Right atrium auricular region (tissue), 2 donors: ENCODE measurements at regions not wholly inside any gene's neighbourhood (a gene's known extent, or its start where the extent isn't known, plus 50 kb on each side); places are given as distances from the start of the nearest gene placed in this dataset.

Experiments
- DNase-seq: peaks from one replicate; pipeline ENCODE4 v3.0.0-alpha.2; 2019; ENCODE audit warnings: low spot score
- H3K27ac ChIP-seq, 2 donors: fragments of 200-600 bp; sonication (generic); 1 replicate in 1 of 2; 2 replicates in 1 of 2; pipeline ENCODE4 v1.5.1; 2016 to 2019
- H3K27me3 ChIP-seq, 2 donors: fragments of 200-600 bp; sonication (generic); one replicate each; pipeline versions ENCODE4 v1.5.1 to v1.6.0; 2017 to 2019
- H3K36me3 ChIP-seq: fragments of 200-600 bp; sonication (generic); one replicate; pipeline ENCODE4 v1.5.1; 2016
- H3K4me1 ChIP-seq, 2 donors: fragments of 200-600 bp; sonication (generic); one replicate each; pipeline versions ENCODE4 v1.5.1 to v1.6.0; 2017 to 2019
- H3K4me3 ChIP-seq, 2 donors: fragments of 200-600 bp; sonication (generic); 1 replicate in 1 of 2; 2 replicates in 1 of 2; pipeline ENCODE4 v1.5.1; 2017 to 2019; ENCODE audit warnings: mild to moderate bottlenecking in 1 of 2, moderate library complexity in 1 of 2
- H3K9me3 ChIP-seq, 2 donors: fragments of 200-600 bp; sonication (generic); one replicate each; pipeline ENCODE4 v1.5.1; 2019
- CTCF ChIP-seq, 2 donors: fragments of 200-600 bp; sonication (generic); IDR thresholded peaks; one replicate each; pipeline ENCODE4 v1.5.1; 2019; ENCODE audit warnings: antibody characterized with exemption in 2 of 2

- H3K27ac ChIP-seq, result no peak overlapping the region
- no peak overlapping the region for H3K4me3 ChIP-seq
- H3K9me3 ChIP-seq, result no peaks in the 10 kb centered on the region
- DNase-seq, result no peak
- H3K36me3 ChIP-seq, result no peaks in the 10 kb centered on the region
- H3K27me3 ChIP-seq, result no peaks in the 10 kb centered on the region
- TF ChIP-seq CTCF (IDR thresholded peaks at IDR 0.05), result no peak
- no peaks in the 10 kb centered on the region for H3K4me1 ChIP-seq
Observed at GRCh38 chr4:159906051-159906450, 803.2 kb downstream of the RAPGEF2 start.

GRCh38 chr4:159906517-159906916 is 803.6 kb downstream of the RAPGEF2 start:
- H3K4me1 ChIP-seq, result no peaks in the 10 kb centered on the region
- H3K27me3 ChIP-seq, result no peaks in the 10 kb centered on the region
- no peak for TF ChIP-seq CTCF (IDR thresholded peaks at IDR 0.05)
- H3K27ac ChIP-seq, result no peak overlapping the region
- H3K9me3 ChIP-seq, result no peaks in the 10 kb centered on the region
- H3K36me3 ChIP-seq, result no peaks in the 10 kb centered on the region
- no peak for DNase-seq
- H3K4me3 ChIP-seq, result no peak overlapping the region

GRCh38 chr4:159910721-159911120 is 807.8 kb downstream of the RAPGEF2 start:
- Histone ChIP-seq H3K36me3 (no peaks in the 10 kb centered on the region), H3K4me3 (no peak overlapping the region), H3K9me3 (no peaks in the 10 kb centered on the region), H3K27ac (no peak overlapping the region), H3K4me1 (no peaks in the 10 kb centered on the region), H3K27me3 (no peaks in the 10 kb centered on the region)
- DNase-seq, result no peak
- no peak for TF ChIP-seq CTCF (IDR thresholded peaks at IDR 0.05)

DNA sequence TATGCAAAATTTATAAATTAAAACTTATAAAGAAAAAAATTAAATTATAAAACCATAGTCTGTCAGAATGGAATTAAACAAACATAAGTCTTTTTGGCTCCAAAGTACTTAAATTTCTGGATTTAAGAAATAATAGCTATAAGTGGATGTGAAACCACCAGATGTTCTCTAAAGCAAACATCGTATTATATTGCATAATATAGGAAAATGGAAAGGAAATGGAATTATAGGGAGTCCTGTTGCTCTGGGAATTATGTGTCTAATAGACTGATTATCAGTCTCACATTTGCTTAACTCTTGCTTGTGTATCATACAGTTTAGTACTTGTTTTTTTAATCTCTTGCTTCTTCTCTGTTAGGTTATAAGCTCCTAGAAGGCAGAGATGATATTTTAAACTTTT is 819.2 kb downstream of the RAPGEF2 start:
- DNase-seq, result no peak
- TF ChIP-seq CTCF (IDR thresholded peaks at IDR 0.05), result no peak
- no peaks in the 10 kb centered on the region for H3K27me3 ChIP-seq

DNA sequence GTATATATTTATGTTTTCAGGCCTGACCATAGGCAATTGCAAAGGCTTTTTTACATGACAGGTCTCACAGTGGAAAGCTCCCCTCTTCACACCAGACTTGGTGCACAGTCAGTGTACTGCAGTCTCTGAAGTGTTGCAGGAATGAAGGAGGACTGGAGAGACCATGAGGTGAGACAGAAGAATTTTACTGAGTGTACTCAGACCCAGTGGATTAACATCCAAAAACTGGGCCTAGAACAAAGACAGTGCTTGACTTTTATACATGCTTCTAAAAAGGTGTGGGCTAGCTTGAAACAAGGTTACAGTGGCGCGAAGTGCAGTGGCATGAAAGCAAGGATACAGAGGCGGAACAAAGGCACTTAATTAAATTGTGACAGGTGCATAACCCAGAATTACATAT is 822.9 kb downstream of the RAPGEF2 start:
- no peak for TF ChIP-seq CTCF (IDR thresholded peaks at IDR 0.05)
- Histone ChIP-seq H3K9me3 (peaks cover 0 to 29% of the 10 kb centered on the region in 2 donors), H3K4me1 (no peaks in the 10 kb centered on the region), H3K36me3 (no peaks in the 10 kb centered on the region), H3K27ac (no peak overlapping the region), H3K27me3 (no peaks in the 10 kb centered on the region), H3K4me3 (no peak overlapping the region)
- no peak for DNase-seq

More for the DNA sequence above, 819.2 kb downstream of the RAPGEF2 start:
- no peaks in the 10 kb centered on the region for H3K4me1 ChIP-seq
- H3K4me3 ChIP-seq, result no peak overlapping the region
- no peaks in the 10 kb centered on the region for H3K36me3 ChIP-seq
- no peak overlapping the region for H3K27ac ChIP-seq
- H3K9me3 ChIP-seq, result peaks cover 0 to 29% of the 10 kb centered on the region in 2 donors

DNA sequence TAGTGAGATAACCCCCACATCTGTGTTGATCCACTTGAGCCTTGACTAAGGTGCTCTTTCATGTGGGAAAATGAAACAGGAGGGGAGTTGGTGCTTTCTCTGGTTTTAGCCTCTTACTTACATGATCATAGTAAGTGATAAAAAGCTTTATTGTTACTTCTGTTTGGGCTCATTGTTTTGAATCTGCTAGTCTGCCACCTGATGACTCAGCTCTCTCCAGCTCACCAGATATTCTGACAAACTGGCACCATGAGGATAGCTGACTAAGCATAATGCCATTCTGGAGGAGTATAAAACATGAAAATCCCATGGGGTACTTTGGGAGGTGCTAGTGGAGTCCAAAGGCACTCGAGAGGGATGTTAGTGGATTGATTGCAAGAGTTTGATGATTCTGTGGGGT is 824.0 kb downstream of the RAPGEF2 start:
- no peaks in the 10 kb centered on the region for H3K36me3 ChIP-seq
- no peak for TF ChIP-seq CTCF (IDR thresholded peaks at IDR 0.05)
- no peaks in the 10 kb centered on the region for H3K27me3 ChIP-seq
- H3K4me3 ChIP-seq, result no peak overlapping the region
- no peak for DNase-seq
- H3K9me3 ChIP-seq, result peaks cover 0 to 29% of the 10 kb centered on the region in 2 donors
- no peaks in the 10 kb centered on the region for H3K4me1 ChIP-seq
- no peak overlapping the region for H3K27ac ChIP-seq
